Psoas muscle (tissue), 7 donors: ENCODE measurements at regions not wholly inside any gene's neighbourhood (a gene's known extent, or its start where the extent isn't known, plus 50 kb on each side); places are given as distances from the start of the nearest gene placed in this dataset.

Experiments
- ATAC-seq, 4 donors: fragments of 200-7000 bp; cut with Tn5 transposase; one replicate each; pipeline ENCODE4 v1.9.1; 2020; ENCODE audit warnings: moderate library complexity in 3 of 4, mild to moderate bottlenecking in 2 of 4
- DNase-seq, 2 donors: peaks; one replicate each; pipeline ENCODE4 v3.0.0-alpha.2; 2020
- H3K27ac ChIP-seq: fragments of 200-600 bp; one replicate; pipeline ENCODE4 v1.8.0; 2022
- H3K27me3 ChIP-seq, 3 donors: fragments of 200-600 bp in 1 of 3; one replicate each; pipeline versions ENCODE4 v1.6.1 to v1.8.0; 2013 to 2022; ENCODE audit warnings: low read length in 2 of 3, mild to moderate bottlenecking in 2 of 3, moderate library complexity in 1 of 3; ENCODE audit not compliant: insufficient read depth in 3 of 3
- H3K36me3 ChIP-seq, 2 donors: fragments of 200-600 bp in 1 of 2; one replicate each; pipeline versions ENCODE4 v1.6.1 to v1.8.0; 2013 to 2022; ENCODE audit warnings: low read depth in 1 of 2, mild to moderate bottlenecking in 1 of 2, moderate library complexity in 1 of 2; ENCODE audit not compliant: insufficient read depth in 1 of 2
- H3K4me1 ChIP-seq: fragments of 200-600 bp; one replicate; pipeline ENCODE4 v1.8.0; 2022
- H3K4me3 ChIP-seq: fragments of 200-600 bp; one replicate; pipeline ENCODE4 v1.8.0; 2022; ENCODE audit warnings: mild to moderate bottlenecking
- H3K9me3 ChIP-seq: fragments of 200-600 bp; one replicate; pipeline ENCODE4 v1.8.0; 2022
- CTCF ChIP-seq: fragments of 200-600 bp; IDR thresholded peaks from one replicate; pipeline ENCODE4 v1.8.0; 2022; ENCODE audit warnings: antibody characterized with exemption
- WGBS, 3 donors: extraction: QIAGEN DNeasy Blood & Tissue Kit; methylation state at CpG; one replicate each; pipeline versions ENCODE4 v1.1.6 to v1.1.7; 2013; 5-methylcytosine and 5-hydroxymethylcytosine counted together
- intact Hi-C, 2 donors: fragments of 100-400 bp; cut with DNase I; formaldehyde crosslinking; loops; one replicate each; pipeline versions ENCODE4 v1.11.0 to v1.14.2; 2022
- donor health status: healthy with polysubstance abuse.
- donor health status: DM: no; HTN: no; CAD: no; lungs with moderate emphysema.
- donor health status: Bipolar disorder and iron deficiency.
- donor health status: healthy.
- donor health status: DM: yes; HTN: yes; CAD: no.
- donor health status: DM: no; HTN: no; CAD: no.
- donor health status: DM: yes; HTN: yes; CAD: no.

DNA sequence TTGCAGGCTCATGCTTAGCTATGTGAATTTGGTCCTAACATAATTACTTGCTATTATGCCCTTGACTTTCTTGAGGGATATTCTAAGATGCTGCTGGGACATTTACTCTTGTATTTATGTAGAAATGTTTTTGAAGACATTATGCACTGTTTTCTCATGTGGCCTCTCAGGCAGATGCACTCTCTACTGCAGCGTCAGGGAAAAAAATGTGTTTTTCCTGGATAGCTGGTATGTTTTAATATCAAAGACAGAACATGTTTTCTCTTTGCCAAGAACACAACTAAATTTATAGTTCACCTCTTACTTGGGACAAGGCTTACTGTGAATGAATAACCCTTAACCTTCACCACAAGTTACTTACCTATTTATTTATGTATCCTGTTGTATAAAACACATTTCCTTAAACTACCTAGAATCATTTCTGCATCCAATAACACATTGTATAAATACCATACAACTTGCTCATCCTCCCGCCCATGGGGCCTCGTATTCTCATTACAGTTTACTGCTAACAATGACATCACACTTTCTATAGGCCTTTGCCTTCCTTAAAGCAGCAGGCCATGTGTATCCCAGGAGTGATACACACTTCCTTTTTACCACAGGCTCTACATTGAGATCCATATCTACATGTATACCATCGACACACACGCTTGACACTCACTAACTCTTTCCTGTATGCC is 178.7 kb downstream of the SLIT2 start:
- H3K27ac ChIP-seq = no peak overlapping the region
- DNase-seq (no peak), ATAC-seq (no peak)
- no peak for TF ChIP-seq CTCF
- intact Hi-C loops = no loop called here
- no peaks in the 10 kb centered on the region for H3K4me1 ChIP-seq
- H3K36me3 ChIP-seq = no peaks in the 10 kb centered on the region
- no peaks in the 10 kb centered on the region for H3K9me3 ChIP-seq
- 65 to 83% (median 71%) methylated on average over 5 of the region's 5 CpGs for WGBS, 3 donors
- no peaks in the 10 kb centered on the region for H3K27me3 ChIP-seq
- H3K4me3 ChIP-seq = no peak overlapping the region

DNA sequence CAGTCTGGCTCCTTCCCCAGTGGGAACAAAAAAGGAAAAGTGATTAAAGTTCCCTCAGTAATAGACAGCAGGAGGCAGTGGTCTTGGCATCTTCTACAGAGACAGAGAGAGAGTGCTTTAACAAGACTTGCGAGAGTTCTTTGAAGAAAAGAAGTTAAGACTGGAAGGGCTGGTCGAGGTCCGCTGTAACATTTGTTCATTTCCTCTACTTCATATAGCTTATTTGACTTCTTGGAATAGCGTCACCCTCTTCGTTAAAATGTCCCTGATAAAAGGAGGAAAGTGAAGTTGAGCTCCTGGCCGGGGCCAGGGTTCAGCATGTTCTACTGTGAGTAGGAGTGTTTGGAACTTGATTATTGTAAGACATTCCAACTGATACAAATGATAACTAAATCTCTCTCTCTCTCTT is 179.8 kb downstream of the SLIT2 start:
- 39 to 52% (median 45%) methylated on average over 6 of the region's 6 CpGs for WGBS, 3 donors
- ATAC-seq = peak in 1 of 4 donors; percentile 35
- Histone ChIP-seq H3K4me3 (no peak overlapping the region), H3K27me3 (no peaks in the 10 kb centered on the region), H3K27ac (no peak overlapping the region), H3K9me3 (no peaks in the 10 kb centered on the region), H3K4me1 (no peaks in the 10 kb centered on the region), H3K36me3 (no peaks in the 10 kb centered on the region)
- no peak for TF ChIP-seq CTCF
- DNase-seq = no peak
- intact Hi-C loops = no loop called here

GRCh38 chr4:20432088-20432487 is 180.4 kb downstream of the SLIT2 start:
- H3K27me3 ChIP-seq = no peaks in the 10 kb centered on the region
- H3K36me3 ChIP-seq = no peaks in the 10 kb centered on the region
- H3K4me1 ChIP-seq = no peaks in the 10 kb centered on the region
- WGBS, 3 donors = 16 to 28% (median 26%) methylated on average over 5 of the region's 5 CpGs
- ATAC-seq (no peak), DNase-seq (no peak)
- no peak overlapping the region for H3K4me3 ChIP-seq
- no peak overlapping the region for H3K27ac ChIP-seq
- no peaks in the 10 kb centered on the region for H3K9me3 ChIP-seq
- no peak for TF ChIP-seq CTCF
- intact Hi-C loops = no loop called here

DNA sequence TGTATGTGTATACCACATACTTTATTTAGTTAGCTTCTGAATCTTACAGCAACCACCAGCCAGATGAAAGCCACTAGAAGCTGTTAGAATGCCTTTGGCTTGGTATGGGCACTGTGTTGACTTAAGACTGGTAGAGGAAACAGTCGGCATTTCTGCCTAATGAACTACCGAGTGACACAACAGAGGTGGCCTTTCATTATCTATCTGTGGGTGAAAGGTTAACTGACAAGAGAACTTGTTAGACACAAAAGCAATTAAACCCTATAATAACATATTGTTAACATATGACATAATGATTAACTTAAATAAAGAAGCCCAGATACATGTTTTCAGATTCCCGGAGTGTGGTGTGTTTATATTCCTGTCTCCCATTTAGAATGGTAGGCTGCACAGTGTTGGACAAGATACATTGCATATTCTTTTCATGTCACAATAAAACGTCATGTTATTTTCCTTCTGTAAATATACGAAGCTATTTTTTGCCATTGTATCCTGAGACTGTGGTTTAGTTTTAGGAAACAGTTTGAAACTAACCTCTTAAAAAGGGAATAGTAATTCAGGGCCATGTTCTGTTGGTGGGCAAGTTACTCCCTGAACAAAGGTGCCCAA is 181.5 kb downstream of the SLIT2 start:
- Histone ChIP-seq H3K27me3 (no peaks in the 10 kb centered on the region), H3K4me1 (no peaks in the 10 kb centered on the region), H3K9me3 (no peaks in the 10 kb centered on the region), H3K4me3 (no peak overlapping the region), H3K27ac (no peak overlapping the region), H3K36me3 (no peaks in the 10 kb centered on the region)
- ATAC-seq (no peak), DNase-seq (no peak)
- 69 to 83% (median 76%) methylated on average over 5 of the region's 5 CpGs for WGBS, 3 donors
- intact Hi-C loops = no loop called here
- no peak for TF ChIP-seq CTCF

GRCh38 chr4:20440170-20440569 is 188.5 kb downstream of the SLIT2 start:
- no peaks in the 10 kb centered on the region for H3K9me3 ChIP-seq

More at GRCh38 chr4:20440170-20440569, 188.5 kb downstream of the SLIT2 start:
- Histone ChIP-seq H3K27me3 (no peaks in the 10 kb centered on the region), H3K36me3 (no peaks in the 10 kb centered on the region), H3K4me3 (no peak overlapping the region), H3K27ac (no peak overlapping the region), H3K4me1 (no peaks in the 10 kb centered on the region)
- DNase-seq (no peak), ATAC-seq (no peak)
- intact Hi-C loops = no loop called here
- TF ChIP-seq CTCF = no peak
- 53 to 57% (median 55%) methylated on average over 3 of the region's 3 CpGs for WGBS, 3 donors
